Lung (tissue), 11 donors: ENCODE measurements at regions not wholly inside any gene's neighbourhood (a gene's known extent, or its start where the extent isn't known, plus 50 kb on each side); places are given as distances from the start of the nearest gene placed in this dataset.

ENCODE experiments used
- ATAC-seq: fragments of 200-7000 bp; cut with Tn5 transposase; one replicate; pipeline ENCODE4 v1.9.1; 2020; ENCODE audit warnings: moderate number of reproducible peaks; ENCODE audit not compliant: insufficient read depth, low FRiP score
- DNase-seq, 3 donors: peaks; one replicate each; pipeline ENCODE4 v3.0.0-alpha.2; 2013 to 2017
- H3K27ac ChIP-seq, 2 donors: one replicate each; pipeline ENCODE4 v1.5.1; 2013; ENCODE audit warnings: mild to moderate bottlenecking in 2 of 2, moderate library complexity in 2 of 2, control low read depth in 1 of 2, inconsistent platforms in 1 of 2, low read depth in 1 of 2, low read length in 1 of 2
- H3K27me3 ChIP-seq, 3 donors: one replicate each; pipeline ENCODE4 v1.5.1; 2013; ENCODE audit warnings: low read length in 2 of 3; ENCODE audit not compliant: control insufficient read depth in 3 of 3, insufficient read depth in 3 of 3
- H3K36me3 ChIP-seq, 4 donors: one replicate each; pipeline ENCODE4 v1.5.1; 2013; ENCODE audit warnings: low read length in 4 of 4, mild to moderate bottlenecking in 1 of 4, moderate library complexity in 1 of 4; ENCODE audit not compliant: control insufficient read depth in 4 of 4, insufficient read depth in 4 of 4
- H3K4me1 ChIP-seq, 5 donors: one replicate each; pipeline ENCODE4 v1.5.1; 2013; ENCODE audit warnings: low read length in 5 of 5, mild to moderate bottlenecking in 2 of 5, moderate library complexity in 1 of 5; ENCODE audit not compliant: control insufficient read depth in 5 of 5, insufficient read depth in 5 of 5
- H3K4me3 ChIP-seq: one replicate; pipeline ENCODE4 v1.5.1; 2013; ENCODE audit warnings: mild to moderate bottlenecking, control low read depth, moderate library complexity
- H3K9ac ChIP-seq, 2 donors: one replicate each; pipeline ENCODE4 v1.5.1; 2013; ENCODE audit warnings: low read length in 2 of 2, control low read depth in 1 of 2; ENCODE audit not compliant: insufficient read depth in 1 of 2
- H3K9me3 ChIP-seq, 4 donors: one replicate each; pipeline ENCODE4 v1.5.1; 2013; ENCODE audit warnings: low read length in 3 of 4, mild to moderate bottlenecking in 1 of 4, moderate library complexity in 1 of 4; ENCODE audit not compliant: control insufficient read depth in 4 of 4, insufficient read depth in 3 of 4
- WGBS, 2 donors: extraction: QIAGEN DNeasy Blood & Tissue Kit; methylation state at CpG; one replicate each; pipeline ENCODE4 v1.1.7; 2013; 5-methylcytosine and 5-hydroxymethylcytosine counted together
- TF ChIP-seq, protein P1 (sequence below): IDR thresholded peaks from 2 replicates; pipeline ENCODE4 v1.5.1; 2012; ENCODE audit warnings: mild to moderate bottlenecking; ENCODE audit errors: control extremely low read depth, extremely low read depth
- donor health status: control.
- donor health status: control.
- donor health status: Bipolar disorder and iron deficiency.
- donor health status: healthy.
- donor health status: DM: yes; HTN: yes; CAD: no.

DNA sequence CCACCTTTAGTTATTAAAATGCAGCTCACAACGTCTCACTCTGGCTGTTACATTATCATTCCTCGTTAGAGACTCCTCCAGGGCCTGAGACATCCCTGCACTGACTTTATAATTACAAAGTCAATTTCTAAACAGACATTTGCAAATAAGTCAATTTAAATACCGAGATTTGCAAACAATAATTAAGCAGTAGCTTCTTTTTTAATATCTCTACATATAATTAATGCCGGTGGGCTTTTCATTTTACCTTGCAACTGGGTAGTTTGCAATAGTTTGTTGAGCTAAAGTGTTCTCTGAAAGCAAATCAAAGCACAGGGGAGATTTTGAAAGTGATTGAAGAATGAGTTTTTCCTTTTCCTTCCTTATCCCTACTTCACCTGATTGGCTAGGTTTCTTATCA, 154.4 kb downstream of the TLR4 start:
- no peaks in the 10 kb centered on the region for H3K4me1 ChIP-seq
- no peak overlapping the region for H3K27ac ChIP-seq
- H3K27me3 ChIP-seq = no peaks in the 10 kb centered on the region
- H3K4me3 ChIP-seq = no peak overlapping the region
- H3K36me3 ChIP-seq = no peaks in the 10 kb centered on the region
- ATAC-seq (no peak), DNase-seq (no peak)
- no peaks in the 10 kb centered on the region for H3K9me3 ChIP-seq
- TF ChIP-seq, protein P1, sequence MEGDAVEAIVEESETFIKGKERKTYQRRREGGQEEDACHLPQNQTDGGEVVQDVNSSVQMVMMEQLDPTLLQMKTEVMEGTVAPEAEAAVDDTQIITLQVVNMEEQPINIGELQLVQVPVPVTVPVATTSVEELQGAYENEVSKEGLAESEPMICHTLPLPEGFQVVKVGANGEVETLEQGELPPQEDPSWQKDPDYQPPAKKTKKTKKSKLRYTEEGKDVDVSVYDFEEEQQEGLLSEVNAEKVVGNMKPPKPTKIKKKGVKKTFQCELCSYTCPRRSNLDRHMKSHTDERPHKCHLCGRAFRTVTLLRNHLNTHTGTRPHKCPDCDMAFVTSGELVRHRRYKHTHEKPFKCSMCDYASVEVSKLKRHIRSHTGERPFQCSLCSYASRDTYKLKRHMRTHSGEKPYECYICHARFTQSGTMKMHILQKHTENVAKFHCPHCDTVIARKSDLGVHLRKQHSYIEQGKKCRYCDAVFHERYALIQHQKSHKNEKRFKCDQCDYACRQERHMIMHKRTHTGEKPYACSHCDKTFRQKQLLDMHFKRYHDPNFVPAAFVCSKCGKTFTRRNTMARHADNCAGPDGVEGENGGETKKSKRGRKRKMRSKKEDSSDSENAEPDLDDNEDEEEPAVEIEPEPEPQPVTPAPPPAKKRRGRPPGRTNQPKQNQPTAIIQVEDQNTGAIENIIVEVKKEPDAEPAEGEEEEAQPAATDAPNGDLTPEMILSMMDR = no peak
- WGBS, 2 donors = 58 to 72% methylated on average over 4 of the region's 4 CpGs
- no peak overlapping the region for H3K9ac ChIP-seq

DNA sequence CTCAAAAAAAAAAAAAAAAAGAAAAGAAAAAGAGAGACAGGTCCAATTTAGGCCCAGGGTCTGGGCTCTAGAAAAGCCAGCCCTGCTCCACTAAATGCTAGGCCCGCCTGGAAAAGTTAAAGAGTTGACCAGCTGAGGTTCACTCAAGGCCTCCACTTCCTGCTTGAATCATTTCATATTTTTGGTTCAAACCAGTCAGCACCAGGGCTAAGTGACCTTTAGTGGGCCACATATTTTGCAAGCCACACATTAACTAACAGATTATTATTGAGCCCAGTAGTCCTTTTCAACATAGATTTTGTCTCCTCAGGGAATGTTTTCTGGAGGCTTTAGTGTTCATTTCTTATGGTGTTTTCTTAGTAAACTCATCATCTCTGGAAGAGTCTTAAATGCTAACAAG, 156.6 kb downstream of the TLR4 start:
- Histone ChIP-seq H3K36me3 (no peaks in the 10 kb centered on the region), H3K4me1 (no peaks in the 10 kb centered on the region), H3K27me3 (no peaks in the 10 kb centered on the region), H3K9me3 (no peaks in the 10 kb centered on the region), H3K27ac (no peak overlapping the region), H3K9ac (no peak overlapping the region), H3K4me3 (no peak overlapping the region)
- ATAC-seq (no peak), DNase-seq (no peak)
- TF ChIP-seq, protein P1 = no peak
- WGBS, 2 donors = 86 to 93% methylated on average over 1 of the region's 1 CpG

DNA sequence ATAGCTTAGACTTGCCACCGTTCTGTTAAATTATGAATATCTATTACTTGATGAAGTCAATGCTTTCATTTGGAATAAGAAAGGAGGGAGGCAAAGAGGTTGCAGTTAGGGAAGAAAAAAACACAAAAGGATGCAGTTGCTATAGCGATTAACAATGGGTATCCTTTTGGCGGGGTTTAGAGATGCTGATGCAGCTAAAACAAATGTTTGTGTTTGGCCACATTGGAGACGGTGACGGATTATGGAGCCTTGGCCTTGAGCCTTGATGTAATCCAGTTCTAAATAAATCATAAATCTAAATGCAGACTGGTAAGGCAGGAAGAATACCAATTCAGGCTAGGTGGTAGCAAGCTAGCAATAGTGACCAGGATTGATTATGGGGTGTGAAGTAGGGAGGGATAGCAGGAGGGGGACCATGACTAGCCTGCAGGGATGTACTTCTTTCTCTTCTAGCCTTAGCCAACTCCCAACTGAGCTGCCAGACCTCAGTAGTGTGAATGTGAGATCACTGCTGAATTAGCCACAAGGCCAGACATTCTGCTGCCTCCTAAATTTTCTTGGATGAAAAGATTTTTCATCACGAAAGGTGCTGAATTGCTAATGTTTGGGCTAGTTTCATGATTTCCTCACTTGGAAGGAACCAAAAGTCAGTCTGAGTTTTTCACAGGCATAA, 160.3 kb downstream of the TLR4 start:
- 61 to 62% methylated on average over 6 of the region's 6 CpGs for WGBS, 2 donors
- no peak overlapping the region for H3K27ac ChIP-seq
- H3K27me3 ChIP-seq = no peaks in the 10 kb centered on the region
- TF ChIP-seq, protein P1 = no peak
- H3K9ac ChIP-seq = no peak overlapping the region
- ATAC-seq (no peak), DNase-seq (no peak)
- no peak overlapping the region for H3K4me3 ChIP-seq
- H3K36me3 ChIP-seq = no peaks in the 10 kb centered on the region
- no peaks in the 10 kb centered on the region for H3K9me3 ChIP-seq
- H3K4me1 ChIP-seq = no peaks in the 10 kb centered on the region

DNA sequence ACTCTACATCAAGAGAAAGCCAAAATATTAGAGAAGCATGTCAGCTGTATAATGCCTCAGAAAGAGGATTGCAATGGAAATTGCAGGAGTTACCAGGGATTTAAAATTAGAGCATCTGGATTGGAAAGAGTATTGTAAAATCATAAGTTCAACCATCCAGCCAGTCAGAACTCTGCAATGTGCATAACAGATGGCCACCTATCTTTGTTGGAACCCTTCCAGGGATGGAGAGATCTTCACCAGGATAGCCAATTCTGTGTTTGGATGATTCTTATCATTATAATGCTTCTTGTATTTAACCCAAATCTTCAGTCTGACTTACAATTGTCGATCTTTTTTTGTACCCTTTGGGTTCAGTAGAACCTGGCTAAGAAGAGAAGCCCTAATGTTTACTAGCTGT, 164.4 kb downstream of the TLR4 start:
- TF ChIP-seq, protein P1 = no peak
- H3K27ac ChIP-seq = no peak overlapping the region
- ATAC-seq (no peak), DNase-seq (no peak)
- whole genome bisulfite sequencing, 2 donors = 89 to 93% methylated on average over 1 of the region's 1 CpG
- no peaks in the 10 kb centered on the region for H3K4me1 ChIP-seq
- H3K4me3 ChIP-seq = no peak overlapping the region
- no peaks in the 10 kb centered on the region for H3K36me3 ChIP-seq
- H3K9me3 ChIP-seq = no peaks in the 10 kb centered on the region
- H3K27me3 ChIP-seq = no peaks in the 10 kb centered on the region
- H3K9ac ChIP-seq = no peak overlapping the region
